H1 (cell line): ENCODE measurements at regions not wholly inside any gene's neighbourhood (a gene's known extent, or its start where the extent isn't known, plus 50 kb on each side); places are given as distances from the start of the nearest gene placed in this dataset.

ENCODE experiments used
- BACH1 ChIP-seq: IDR thresholded peaks from 2 replicates; pipeline ENCODE4 v1.6.1; 2012; ENCODE audit warnings: low read length, improper control_type of control experiment
- CHD2 ChIP-seq: IDR thresholded peaks from 2 replicates; pipeline ENCODE4 v1.6.1; 2012; ENCODE audit warnings: low read length, improper control_type of control experiment
- GTF2F1 ChIP-seq: IDR thresholded peaks from 2 replicates; pipeline ENCODE4 v1.6.1; 2012; ENCODE audit warnings: low read depth, low read length, improper control_type of control experiment, borderline replicate concordance
- HDAC6 ChIP-seq: IDR thresholded peaks from one replicate; pipeline ENCODE4 v1.7.1; 2012; ENCODE audit warnings: low read depth, mild to moderate bottlenecking, inconsistent platforms, low read length, moderate library complexity
- RFX5 ChIP-seq: IDR thresholded peaks from 2 replicates; pipeline ENCODE4 v1.6.1; 2011; ENCODE audit warnings: low read depth, low read length, improper control_type of control experiment, borderline replicate concordance
- SP4 ChIP-seq: IDR thresholded peaks from 2 replicates; pipeline ENCODE4 v1.6.1; 2012; ENCODE audit warnings: low read length, inconsistent platforms
- TAF1 ChIP-seq: IDR thresholded peaks from 2 replicates; pipeline ENCODE4 v1.6.1; 2011; ENCODE audit warnings: mild to moderate bottlenecking, low read depth, low read length

GRCh38 chr2:205852457-205852856, 170.2 kb downstream of the NRP2 start (continued):
- TF ChIP-seq BACH1 = no peak
- no peak for TF ChIP-seq RFX5
- TF ChIP-seq HDAC6 = no peak
- TF ChIP-seq GTF2F1 = no peak
- no peak for TF ChIP-seq TAF1
- TF ChIP-seq SP4 = no peak
- no peak for TF ChIP-seq CHD2
